ENCODE measurements at regions not wholly inside any gene's neighbourhood (a gene's known extent, or its start where the extent isn't known, plus 50 kb on each side); places are given as distances from the start of the nearest gene placed in this dataset.

DNA sequence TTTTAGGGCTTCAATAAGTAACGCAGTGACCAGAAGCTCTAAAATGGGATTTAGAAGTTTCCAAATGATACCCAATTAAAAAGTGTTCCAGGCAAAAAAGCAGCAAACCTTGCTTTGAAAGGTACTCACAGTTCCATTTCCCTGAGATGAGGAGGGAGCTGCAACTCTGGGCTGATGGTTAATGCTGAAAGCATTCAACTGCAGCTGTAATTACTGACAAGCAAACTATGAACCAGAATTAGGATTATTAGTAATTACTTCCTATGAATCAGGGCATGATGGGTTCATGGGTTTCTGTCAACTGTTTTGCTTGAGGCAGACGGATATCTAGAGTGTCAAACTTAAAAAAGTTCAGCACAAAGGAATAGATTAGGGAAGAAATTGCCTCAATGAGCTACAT, 357.4 kb downstream of the STIM2 start:
- TF ChIP-seq, protein P1, sequence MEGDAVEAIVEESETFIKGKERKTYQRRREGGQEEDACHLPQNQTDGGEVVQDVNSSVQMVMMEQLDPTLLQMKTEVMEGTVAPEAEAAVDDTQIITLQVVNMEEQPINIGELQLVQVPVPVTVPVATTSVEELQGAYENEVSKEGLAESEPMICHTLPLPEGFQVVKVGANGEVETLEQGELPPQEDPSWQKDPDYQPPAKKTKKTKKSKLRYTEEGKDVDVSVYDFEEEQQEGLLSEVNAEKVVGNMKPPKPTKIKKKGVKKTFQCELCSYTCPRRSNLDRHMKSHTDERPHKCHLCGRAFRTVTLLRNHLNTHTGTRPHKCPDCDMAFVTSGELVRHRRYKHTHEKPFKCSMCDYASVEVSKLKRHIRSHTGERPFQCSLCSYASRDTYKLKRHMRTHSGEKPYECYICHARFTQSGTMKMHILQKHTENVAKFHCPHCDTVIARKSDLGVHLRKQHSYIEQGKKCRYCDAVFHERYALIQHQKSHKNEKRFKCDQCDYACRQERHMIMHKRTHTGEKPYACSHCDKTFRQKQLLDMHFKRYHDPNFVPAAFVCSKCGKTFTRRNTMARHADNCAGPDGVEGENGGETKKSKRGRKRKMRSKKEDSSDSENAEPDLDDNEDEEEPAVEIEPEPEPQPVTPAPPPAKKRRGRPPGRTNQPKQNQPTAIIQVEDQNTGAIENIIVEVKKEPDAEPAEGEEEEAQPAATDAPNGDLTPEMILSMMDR (IDR thresholded peaks at IDR 0.05), result no peak
- no peak for TF ChIP-seq POLR2A (IDR thresholded peaks at IDR 0.05)
